DMS114 treated with DMSO at 0.1 percent for 48 hours (cell line): ENCODE measurements at regions not wholly inside any gene's neighbourhood (a gene's known extent, or its start where the extent isn't known, plus 50 kb on each side); places are given as distances from the start of the nearest gene placed in this dataset.
A peak's percentile ranks its signal among the peaks of the same experiment; 100 is the strongest.

ENCODE experiments used
- DNase-seq: peaks from one replicate; lab custom pipeline; 2025; ENCODE audit not compliant: unreplicated experiment; lab: John Stamatoyannopoulos, UW

DNA sequence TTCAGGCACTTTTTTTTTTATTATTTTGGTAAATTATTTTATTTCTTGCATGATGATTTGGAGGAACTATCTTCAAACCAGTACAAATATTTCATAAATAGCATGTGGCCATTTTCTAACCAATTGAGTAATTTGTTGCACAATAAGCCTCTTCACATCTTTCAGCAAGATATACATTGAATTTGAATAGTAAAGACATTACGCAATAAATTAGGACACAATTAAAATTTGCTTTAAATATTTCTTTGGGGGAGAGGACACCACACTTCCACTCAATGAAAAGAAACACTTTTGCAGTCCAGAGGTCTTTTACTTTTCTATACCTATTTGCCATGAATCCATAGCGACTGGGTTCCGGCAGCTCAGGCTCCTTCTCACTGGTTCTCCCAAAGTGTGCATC lies 762.6 kb upstream of the GOLIM4 start:
- no peak for DNase-seq

DNA sequence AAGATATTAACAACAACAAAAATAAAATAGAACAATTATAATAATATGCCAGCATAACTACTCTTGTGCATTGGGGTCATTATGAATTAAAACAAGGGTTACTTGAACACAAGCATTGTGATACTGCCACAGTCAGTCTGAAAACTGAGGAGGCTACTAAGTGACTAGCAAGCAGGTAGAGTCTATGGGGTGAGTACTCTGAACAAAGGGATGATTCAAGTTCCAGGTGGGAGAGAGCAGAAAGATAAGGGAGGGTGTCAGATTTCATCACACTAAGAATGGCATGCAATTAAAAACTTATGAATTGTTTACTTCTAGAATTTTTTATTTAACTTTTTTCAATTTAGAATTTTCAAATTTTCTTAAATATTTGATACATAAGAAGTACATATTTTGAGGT lies 754.4 kb upstream of the GOLIM4 start:
- DNase-seq = no peak

DNA sequence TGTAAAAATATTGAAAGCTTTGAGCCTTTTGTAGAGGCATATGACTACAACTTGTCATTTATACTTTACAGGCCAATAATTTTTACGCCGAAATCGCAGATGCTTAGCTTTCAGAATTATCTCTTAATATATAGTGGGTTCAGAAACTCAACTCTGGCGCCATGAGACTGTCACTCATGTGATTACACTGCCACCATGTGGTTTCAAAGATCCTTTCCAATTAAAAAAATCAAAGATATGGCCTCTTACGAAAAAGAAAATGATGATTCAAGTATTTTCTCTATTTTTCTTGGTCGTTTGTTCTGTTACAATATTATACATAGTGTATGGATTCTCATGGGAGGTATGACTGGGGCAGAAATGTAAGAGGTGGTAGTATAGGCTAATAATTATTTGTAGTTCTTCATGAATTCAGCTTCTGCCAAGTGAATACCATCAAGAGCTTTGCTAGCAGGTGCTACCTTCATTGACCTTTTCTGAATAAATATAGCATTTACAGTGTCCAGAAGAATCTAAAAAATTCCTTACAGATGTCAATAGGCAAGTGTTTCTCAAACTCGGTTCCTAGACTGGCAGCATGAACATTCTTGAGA lies 751.7 kb upstream of the GOLIM4 start:
- DNase-seq = peak; percentile 4

GRCh38 chr3:168844894-168845482 lies 749.3 kb upstream of the GOLIM4 start:
- DNase-seq = no peak

- no peak for DNase-seq
These were observed 748.7 kb upstream of the GOLIM4 start for GRCh38 chr3:168844472-168844871.

- no peak for DNase-seq
These were observed 747.8 kb upstream of the GOLIM4 start for GRCh38 chr3:168843481-168843880.

DNA sequence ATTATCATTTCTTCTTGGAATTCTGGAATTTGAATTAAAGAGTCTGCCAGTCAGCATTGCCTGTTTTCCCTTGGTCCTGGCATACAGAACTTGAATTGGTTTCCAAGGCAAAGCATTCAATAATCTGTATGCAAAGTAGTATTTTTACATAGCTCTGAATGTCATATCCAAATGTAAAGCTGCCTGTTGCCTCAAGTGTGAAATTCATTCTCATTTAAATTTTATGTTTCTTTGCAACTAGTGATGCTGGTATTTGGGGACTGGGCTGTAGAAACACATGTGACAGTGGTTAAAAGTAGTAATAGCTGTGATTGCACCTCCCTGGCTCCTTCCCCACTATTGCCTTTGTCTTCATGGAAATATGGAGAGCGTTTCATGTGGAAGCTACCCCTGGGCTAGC lies 743.9 kb upstream of the GOLIM4 start:
- no peak for DNase-seq

DNA sequence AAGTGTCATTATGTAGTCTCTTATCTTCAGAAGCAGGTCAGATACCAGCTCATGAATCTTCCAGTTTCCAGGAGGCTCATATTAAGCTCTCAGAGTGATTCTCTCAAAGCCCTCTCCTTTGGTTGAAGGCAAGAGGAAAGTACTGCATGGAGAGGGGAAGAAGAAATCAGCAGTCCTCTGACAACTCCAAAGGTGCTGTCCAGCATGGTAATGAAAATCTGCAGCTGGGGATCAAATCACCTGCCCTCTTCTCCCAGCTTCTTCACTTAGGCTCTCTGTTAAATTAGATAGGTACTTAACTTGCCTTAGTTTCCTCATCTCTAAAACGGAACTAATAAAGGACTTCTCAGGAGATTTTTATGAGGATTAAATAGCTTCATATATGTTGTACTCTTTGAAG lies 738.8 kb upstream of the GOLIM4 start:
- DNase-seq = no peak

GRCh38 chr3:168828943-168829342 lies 733.2 kb upstream of the GOLIM4 start:
- no peak for DNase-seq

- DNase-seq = no peak
These were observed 732.8 kb upstream of the GOLIM4 start for GRCh38 chr3:168828536-168828935.

- no peak for DNase-seq
These were observed 732.3 kb upstream of the GOLIM4 start for GRCh38 chr3:168828014-168828413.

DNA sequence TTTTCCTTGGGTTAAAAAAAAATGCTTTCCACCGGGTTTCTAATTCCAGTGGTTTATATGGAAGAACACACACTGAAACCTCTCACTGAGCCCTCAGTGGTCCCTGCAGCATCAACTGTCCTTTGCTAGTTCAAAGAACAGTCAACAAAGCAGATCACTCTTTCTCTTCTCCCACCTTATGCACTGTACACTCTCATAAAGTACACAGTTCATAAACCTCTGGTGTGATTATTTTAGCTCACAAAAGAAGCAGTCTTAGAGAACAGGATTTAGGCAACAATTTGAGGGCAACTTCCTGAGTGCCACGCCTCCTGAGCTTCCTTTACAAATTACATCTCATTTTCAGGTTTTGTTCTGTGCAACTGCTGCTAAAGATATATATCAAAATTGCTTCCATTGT lies 728.4 kb upstream of the GOLIM4 start:
- DNase-seq = no peak

DNA sequence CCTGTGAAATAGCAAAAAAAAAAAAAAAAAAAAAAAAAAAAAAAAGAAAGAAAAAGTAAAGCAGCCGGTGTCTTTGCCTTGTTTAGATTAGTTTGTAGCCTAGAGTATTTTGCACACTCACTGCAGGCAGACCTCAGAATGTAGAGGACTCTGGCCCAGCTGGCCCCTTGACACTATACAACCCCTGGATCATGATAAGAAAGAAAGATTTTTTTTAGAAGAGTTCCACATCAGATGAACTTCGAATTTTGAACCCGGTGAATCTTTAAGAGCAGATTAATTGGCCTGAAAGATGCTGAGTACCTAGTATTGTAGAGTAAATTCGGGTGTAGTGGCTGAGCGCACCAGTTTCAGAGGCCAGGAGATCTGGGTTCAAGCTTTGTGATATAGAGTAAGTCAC lies 727.7 kb upstream of the GOLIM4 start:
- no peak for DNase-seq

DNA sequence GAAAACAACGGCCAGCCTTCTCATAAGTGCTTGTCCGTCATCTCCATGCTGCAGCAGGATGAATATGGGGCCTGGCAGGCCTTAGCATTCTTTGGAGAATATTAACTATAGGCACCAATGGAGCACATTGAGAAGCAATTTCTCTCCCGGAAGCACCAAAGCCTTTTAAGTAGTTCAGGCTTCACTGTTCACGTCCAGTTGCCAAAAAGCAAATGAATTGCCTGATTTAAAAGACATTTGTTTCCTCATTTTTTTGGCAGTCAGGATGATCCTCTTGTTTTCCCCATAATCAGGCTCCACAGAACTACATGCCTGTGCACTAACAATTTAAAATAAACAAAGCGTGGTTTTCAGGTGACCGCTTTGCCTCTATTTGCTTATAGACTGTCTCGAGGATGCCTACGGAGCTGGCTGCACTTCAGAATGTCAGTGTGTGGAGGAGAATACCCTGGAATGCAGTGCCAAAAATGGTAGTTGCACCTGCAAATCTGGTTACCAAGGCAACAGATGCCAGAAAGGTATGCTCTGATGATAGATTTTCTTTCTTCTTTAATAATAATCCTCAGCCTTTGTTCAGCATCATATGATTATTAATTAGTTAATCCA lies 725.2 kb upstream of the GOLIM4 start:
- no peak for DNase-seq

GRCh38 chr3:168817177-168817576 lies 721.5 kb upstream of the GOLIM4 start:
- DNase-seq = no peak

GRCh38 chr3:168815946-168816345 lies 720.2 kb upstream of the GOLIM4 start:
- DNase-seq = no peak

- DNase-seq = no peak
These were observed 717.6 kb upstream of the GOLIM4 start for GRCh38 chr3:168813225-168813802.

GRCh38 chr3:168812234-168812633 lies 716.5 kb upstream of the GOLIM4 start:
- no peak for DNase-seq

DNA sequence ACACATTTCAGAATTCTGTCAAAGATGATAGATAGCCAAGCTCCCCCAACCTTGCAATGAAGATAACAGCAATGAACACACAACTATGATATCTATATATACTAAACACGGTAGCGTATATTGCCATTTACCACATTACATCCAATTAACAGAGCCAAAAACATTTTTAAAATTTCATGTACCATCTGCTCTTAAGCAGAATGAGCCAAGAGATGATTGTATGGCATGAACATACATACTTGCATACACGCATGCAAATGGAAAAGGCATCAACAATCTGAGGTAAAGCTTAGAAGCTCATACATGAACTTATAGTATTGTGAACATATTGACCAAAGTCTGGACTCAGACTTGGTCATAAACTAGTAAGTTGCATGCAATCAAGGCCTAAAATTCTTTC lies 712.9 kb upstream of the GOLIM4 start:
- no peak for DNase-seq

- DNase-seq = no peak
These were observed 711.7 kb upstream of the GOLIM4 start for GRCh38 chr3:168807448-168807847.

DNA sequence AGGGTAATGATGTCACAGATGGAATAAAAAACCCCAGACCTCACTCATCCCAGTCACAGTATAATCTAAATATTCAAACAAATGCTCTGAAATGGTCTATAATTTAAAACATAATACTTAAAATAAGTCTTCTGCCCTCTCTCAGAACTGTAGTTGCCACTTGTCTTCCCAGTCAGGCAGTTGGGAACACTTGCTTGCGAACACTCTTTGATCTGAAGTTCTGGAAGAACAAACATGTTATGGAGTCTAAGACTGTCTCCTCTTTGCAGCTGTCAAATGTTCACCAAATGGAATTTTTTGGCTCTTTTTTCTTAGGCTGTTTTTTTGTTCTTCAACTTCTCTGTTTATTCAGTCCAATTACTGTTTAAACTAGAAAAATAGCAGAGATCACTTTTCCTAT lies 711.1 kb upstream of the GOLIM4 start:
- DNase-seq = no peak

GRCh38 chr3:168803536-168803935 lies 707.8 kb upstream of the GOLIM4 start:
- no peak for DNase-seq

DNA sequence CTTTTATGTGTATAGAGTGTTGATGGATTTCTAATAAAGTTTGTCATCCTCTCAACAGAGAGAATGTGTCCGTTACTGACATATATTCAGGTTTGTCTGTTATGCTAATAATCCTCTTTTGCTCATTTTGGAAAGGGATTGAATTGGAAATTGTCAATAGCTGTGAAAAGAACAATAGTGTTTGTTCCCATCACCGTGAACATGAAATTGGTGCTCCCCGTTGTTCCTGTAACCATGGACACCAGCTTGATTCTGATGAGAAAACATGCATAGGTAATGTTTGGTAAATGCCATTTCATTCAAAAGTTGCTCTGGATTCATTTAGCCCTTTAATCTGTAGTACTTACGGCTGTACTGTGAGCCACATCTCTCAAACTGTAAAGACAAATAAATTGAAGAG lies 707.0 kb upstream of the GOLIM4 start:
- no peak for DNase-seq
